ENCODE measurements at regions not wholly inside any gene's neighbourhood (a gene's known extent, or its start where the extent isn't known, plus 50 kb on each side); places are given as distances from the start of the nearest gene placed in this dataset.
A peak's percentile ranks its signal among the peaks of the same experiment; 100 is the strongest.

DNA sequence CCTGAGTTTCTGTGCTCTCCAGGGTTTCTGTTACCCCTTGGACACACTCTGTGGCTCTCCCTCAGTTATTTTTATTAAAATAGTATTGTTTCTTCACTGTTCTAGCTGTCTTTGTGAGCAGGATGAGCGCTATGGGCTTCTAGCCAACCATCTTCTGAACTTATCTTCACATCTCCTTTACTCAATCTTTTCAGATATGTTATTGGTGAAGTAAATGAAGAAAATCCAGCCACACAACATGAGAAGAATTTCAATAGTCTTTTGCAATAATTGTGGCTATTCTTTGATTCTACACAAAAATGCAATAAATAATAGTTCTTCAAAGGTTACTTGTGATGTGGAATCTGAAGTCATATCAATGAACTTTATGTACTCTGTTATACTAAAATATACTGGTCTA, 80.3 kb upstream of the CAMK1G start:
- FAIRE-seq, result no peak

DNA sequence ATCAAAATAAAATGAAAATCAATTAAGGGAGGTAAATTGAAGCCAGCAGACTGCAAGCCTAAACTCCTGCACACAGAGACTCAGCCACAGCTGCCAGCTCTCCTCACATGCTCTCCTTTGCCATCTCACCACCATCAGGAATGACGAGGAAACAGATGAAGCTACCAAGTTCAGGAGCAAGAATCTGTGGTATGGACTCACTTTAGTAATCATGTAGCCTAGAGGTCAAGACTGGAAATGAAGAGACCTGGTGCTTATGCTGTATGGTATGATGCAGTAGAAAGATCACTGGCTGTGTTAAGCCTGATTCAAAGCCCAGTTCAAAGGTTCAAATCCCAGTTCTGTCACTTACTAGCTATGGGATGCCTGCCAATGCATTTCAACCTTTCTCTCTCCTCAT, 78.9 kb upstream of the CAMK1G start:
- FAIRE-seq, result no peak

DNA sequence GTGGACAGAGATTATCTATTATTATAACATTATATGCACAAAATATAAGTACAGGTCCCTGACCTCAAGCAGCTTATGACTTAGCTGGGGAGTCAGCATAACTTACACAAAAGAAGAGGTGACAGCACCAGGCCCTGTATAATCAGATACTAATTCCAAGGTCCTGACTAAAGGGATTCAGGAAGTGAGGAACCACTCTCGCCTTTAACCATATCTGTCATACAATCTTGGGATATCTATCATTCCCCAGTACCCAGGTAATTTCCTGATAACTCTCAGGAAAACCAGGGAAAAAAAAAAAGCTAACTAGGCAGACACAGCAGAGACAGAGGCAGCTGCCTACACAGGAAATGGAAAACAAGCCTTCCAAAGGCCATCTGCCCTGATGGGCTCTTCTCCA, 78.5 kb upstream of the CAMK1G start:
- FAIRE-seq, result no peak

DNA sequence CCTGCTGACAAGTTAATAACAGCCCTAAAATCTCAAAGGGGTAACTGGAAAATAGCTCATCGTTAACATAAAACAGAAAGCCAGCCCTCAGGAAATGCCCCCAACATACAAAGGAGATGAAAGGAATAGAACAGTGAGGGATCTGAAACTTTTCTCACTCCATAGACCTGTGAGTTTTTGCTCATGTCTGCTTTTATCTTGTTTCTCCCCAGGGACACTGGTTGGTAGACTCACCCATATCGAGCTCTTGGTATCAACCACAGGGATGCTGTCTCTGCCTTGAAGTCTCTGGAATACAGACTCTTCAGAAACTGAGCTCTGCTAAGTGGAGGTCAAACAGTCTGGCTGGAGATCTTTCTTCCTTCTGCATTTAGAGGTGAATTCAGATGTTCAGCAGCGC, 77.4 kb upstream of the CAMK1G start:
- no peak for FAIRE-seq

DNA sequence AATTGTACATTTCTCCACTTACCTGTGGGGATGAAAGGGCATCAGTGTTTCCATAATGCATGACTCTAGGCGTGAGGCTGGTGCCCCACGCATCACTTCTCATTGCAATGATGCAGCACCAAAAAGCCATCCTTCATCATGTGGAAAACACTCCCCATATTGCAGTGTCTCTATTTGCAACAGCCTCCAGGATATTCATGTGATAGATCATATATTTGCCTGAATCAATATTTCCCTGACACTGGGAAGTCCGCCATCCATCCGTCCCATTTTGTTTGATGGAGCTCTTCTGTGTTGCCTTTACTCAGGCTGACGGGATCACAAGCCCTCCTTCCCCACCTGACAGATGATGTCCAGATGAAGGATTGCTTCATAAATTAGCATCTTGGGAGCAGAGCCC, 74.5 kb upstream of the CAMK1G start:
- no peak for FAIRE-seq

DNA sequence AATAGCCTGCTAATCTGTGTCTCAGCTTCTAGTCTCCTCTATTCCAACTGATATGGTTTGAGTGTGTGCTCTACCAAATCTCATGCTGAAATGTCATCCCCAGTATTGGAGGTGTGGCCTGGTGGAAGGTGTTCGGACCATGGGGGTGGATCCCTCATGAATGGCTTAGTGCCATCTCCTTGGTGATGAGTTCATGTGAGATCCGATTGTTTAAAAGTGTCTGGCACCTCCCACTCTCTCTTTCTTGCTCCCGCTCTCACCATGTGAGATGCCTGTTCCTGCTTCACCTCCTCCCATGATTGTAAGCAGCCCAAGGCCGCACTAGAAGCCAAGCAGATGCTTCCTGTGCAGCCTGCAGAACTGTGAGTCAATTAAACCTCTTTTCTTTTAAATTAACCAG, 73.5 kb upstream of the CAMK1G start:
- FAIRE-seq, result no peak

DNA sequence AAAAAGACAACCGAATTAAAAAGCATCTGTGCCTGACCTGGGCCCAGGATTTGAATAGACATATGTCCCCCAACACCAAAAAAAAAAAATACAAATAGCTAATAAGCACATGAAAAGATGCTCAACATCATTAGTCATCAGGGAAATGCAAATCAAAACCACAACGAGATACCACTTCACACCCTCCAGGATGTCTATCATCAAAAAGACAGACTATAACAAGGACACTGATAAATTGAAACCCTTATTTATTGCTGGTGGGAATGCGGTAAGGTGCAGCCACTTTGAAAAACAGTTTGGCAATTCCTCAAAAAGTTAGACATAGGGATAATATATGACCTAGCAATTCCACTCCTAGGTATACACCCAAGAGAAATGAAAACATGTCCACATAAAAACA, 72.3 kb upstream of the CAMK1G start:
- no peak for FAIRE-seq

DNA sequence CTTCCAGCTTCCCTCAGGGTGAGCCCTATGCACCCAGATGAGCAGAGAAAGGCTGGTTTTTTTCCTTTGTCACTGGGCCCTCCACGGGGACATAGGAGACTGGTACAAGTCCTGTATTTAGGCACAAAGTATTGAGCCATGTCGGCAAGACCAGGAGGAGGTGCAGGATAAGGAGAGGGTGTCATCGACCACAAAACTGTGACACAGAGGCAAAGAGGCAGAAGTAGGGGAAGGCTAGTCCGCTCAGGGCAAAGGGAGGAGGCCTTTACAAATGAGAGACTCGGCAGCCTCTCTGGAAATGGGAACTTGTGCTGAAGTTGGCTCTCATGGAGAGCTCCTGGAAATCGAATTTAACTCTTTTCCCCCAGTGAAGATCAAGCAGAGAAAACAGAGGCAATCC, 70.7 kb upstream of the CAMK1G start:
- FAIRE-seq, result no peak

DNA sequence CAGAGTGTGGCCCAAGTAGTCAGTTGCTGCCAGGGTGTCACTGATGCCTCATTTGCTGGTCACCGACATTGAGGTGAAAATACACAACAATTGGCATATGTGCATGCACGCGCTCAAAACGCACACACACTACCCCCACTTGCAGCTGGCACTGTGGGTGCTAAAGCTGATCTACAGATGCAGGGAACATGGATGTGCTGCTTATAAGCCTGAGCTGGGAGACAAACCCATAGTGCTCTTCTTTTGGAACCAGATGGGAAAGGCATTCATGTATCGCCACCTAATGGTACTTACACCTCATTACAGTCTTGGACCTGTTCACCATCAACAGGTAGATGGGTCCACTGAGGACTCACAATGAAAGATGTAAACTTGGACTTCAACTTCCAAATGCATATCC, 70.3 kb upstream of the CAMK1G start:
- no peak for FAIRE-seq

DNA sequence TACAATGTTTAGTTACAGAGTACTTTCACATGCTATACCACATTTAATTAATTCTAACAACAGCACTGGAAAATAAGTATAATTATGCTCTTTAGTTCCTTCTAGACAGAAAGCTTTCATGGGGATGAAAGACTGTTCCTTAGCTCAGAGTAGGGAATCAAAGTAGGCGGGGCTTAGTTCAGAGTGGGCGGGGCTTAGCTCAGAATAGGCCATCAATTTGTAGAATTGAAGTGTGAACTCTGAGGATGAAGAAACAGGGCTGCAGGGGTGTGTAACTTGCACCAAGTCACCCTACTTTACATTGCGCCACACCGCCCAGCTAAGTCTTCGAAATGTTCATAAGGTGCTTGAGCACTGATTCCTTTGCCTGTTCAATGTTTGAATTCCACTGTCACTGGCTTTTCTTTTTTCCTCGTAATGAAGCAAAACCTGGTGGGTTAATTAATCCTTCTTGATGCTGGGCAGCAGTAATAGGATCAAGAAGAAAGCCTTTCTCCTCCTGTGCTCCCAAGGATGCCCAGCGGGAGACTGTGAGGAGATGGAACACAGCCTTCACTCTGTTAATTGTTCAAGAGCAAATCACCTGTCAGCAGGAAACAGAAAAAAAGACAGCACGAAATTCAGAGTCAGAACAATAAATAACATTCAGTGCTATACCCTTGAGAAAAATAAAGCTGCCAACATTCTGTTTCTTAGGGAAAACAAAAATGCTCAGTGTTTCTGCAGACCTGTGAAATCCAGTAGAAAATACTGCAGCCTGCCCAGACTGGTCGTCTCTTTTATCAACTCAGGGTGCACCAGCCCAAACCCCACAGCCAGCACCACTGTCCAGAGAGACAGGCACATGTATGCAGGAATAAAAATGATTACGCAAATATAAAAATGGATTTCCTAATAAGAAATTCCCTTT, 66.5 kb upstream of the CAMK1G start:
- FAIRE-seq, result no peak

DNA sequence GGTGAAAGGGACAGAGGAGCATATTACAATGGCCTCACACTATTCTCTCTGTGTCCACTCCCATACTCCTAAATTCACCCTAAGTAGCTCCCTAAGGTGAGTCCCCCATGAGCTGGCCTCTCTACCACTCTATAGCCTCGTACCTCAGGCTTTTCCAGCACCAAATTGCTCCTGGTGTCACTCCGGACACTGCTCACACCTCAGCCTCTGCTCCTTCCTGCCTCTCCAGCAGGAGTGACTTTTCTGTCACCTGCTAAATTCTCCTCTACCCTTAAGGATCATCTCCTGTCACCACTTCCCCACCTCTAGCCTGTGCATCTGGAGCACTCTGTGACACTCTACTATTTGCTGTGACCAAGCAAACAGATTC, 65.8 kb upstream of the CAMK1G start:
- no peak for FAIRE-seq

DNA sequence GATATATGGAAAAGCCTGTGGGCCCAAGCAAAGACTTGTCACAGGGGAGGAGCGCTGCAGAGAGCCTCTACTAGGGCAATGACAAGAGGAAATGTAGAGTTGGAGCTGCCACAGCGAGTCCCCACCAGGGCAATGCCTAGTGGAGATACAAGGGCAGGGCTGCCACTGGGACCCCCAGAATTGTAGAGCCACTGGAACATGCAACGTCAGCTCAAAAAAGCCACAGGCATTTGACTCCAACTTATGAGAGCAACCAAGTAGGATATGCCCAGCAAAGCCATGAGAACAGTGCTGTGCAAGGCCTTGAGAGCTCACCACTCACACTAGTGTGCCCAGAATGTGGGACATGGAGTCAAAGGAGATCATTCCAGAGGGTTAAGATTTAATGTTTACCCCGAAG, 63.7 kb upstream of the CAMK1G start:
- no peak for FAIRE-seq

DNA sequence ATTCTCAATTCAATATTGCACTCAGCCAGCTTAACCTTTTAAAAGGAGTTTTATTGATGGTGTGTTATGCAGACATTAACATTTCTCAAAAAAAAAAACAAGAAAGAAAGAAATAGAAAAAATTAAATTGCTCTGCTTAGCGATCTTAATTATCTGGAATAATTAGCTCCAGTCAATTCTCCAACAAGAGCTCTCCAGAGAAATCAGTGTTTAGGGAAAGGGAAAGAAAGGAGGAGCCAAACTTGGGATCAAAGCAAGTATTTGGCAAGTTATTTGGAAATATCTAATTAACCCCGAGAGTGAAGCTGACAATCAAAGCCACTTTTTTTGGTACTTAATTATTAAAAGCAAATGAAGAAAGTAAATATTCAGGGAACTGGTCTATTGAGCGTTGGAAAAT, 60.7 kb upstream of the CAMK1G start:
- no peak for FAIRE-seq

DNA sequence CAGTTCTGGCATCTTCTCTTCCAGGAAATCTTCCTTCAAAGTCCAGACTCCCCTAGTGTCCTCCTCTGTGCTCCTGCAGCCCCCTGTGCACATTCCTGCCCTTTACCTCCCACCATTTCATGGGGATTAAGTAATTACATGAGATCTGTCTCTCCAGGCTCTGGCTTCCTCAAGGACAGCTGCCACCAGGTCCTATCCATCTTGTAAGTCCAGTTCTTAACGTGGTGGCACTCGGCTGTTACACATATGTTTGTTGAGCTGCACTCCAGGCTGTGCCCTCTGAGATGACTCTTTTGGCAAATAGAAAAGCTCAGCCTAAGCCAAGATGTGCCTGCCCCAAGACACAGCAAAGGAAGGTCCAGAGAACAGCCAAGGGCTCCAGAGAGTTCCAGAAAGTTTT, 57.4 kb upstream of the CAMK1G start:
- FAIRE-seq, result no peak

DNA sequence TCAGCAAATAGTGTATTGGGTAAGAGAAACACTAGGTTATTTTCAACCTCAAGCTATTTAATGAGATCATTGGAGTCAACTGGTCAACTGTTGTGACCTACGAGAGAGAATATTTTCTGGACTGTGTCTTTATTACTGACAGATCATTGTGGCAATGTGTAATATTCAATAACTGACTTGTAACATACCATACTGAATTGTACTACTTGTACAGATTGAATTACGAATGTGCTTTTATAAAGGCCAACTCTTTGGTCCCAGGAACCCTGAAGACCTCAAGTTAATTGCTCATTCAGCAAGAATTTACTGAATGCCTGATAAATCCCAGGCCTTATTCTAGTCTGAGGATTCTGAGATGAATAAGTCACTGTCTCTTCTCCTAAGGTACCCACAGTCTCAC, 56.1 kb upstream of the CAMK1G start:
- peak; percentile 88 for FAIRE-seq

DNA sequence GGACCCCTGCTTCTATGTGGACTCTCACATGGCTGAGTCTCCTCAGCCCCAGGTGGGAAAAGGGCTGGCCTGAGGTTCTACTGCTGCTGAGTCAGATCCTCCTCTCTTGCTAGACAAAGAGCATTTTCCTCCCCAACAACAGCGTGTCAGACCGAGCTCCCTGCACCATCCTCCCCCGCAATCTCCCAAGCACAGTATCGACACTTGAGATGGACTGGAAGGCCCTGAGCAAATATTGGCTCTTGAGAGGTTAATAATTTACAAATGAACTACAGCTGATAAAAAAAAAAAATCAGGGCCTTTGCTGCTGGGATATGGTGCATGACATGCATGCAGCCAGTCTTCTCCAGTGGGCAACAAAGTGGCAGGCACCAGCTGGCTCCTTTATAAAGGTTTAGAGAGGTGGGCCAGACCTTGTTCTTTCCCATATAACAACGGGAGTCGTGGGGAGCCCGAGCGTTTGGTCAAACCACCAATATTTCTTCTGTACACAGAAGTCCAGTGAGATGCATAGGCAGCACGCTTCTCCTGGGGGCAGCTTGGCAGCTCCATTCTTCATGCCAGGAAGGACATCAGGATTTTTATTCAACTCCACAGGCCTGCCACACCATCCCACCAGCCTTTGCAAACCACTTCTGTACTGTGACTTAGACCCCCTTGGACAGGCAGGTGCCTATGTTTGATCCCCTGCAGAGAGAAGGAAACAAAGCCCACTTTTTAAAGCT, 55.4 kb upstream of the CAMK1G start:
- peak; percentile 96 for FAIRE-seq

DNA sequence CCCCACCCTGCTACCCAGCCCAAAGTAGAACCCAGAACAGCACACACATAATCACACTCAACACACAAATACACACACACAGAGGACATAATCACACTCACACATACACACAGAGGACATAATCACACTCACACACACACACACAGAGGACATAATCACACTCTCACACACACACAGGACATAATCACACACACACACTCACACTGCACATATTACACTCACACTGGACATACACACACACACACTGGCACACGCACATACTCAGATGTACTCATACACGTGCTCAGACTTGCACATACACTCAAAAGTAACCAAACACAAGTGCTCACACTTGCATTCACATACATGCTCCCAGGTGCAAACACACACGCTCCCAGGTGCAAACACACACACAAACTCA, 54.3 kb upstream of the CAMK1G start:
- no peak for FAIRE-seq

DNA sequence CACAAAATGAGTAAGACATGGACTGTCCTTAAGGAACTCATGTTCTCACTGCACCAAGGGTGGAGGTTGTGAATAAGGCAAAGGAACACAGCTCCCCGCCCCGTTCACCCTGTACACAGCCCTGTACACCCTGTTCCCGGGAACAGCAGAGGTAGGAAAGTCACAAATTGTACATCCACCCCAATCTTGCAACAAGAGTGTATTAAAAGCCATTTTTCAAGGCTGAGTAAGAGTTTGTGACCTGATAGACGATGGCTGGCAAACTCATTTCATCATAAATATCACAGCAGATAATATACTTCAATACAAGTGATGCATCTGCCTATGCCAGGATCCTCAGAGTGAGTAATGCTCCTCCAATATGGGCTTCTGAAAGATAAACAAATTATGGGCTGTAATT, 52.5 kb upstream of the CAMK1G start:
- FAIRE-seq, result peak; percentile 9

DNA sequence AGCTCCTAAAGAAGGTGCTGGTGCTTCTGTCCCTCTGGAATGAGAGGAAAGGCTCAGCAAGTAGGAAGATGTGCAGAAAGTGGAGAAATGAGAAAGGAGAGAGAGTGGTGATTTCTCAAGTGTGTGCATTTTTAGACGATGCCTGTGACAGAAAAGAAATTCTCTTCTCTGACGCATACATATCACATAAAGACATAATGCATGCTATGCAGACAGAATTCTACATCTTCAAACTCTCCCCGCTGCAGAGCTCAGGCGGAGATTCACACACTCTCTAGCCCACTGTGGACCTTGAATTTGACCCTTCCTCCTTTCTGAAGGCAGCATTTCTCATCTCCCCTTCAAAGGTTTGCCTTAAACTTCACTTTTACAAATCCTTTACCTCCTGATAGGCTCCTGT, 52.0 kb upstream of the CAMK1G start:
- FAIRE-seq, result no peak
